SK-N-SH (cell line): ENCODE measurements at regions not wholly inside any gene's neighbourhood (a gene's known extent, or its start where the extent isn't known, plus 50 kb on each side); places are given as distances from the start of the nearest gene placed in this dataset.

Experiments used
- CTCF ChIA-PET: fragments of 300-600, 350-600 bp; formaldehyde crosslinking; extraction: SDS; loops from one replicate; lab custom pipeline; 2021; lab: Yijun Ruan, JAX
- POLR2A ChIA-PET: fragments of 350-600 bp; sonication (Branson Sonifier 250); formaldehyde crosslinking; extraction: SDS; loops from one replicate; lab custom pipeline; 2020; ENCODE audit warnings: antibody characterized with exemption, inconsistent platforms; lab: Yijun Ruan, JAX
- DNase-seq: peaks from one replicate; pipeline ENCODE4 v3.0.0; 2012
- H2AFZ ChIP-seq: fragments of 200-600 bp; sonication (generic); 2 replicates; pipeline ENCODE4 v1.8.1; 2016; ENCODE audit warnings: antibody characterized with exemption, mild to moderate bottlenecking, low read depth
- H3F3A ChIP-seq: fragments of 200-600 bp; sonication (generic); replicated peaks from 2 replicates; pipeline ENCODE3; 2016; ENCODE audit warnings: antibody characterized with exemption, mild to moderate bottlenecking; ENCODE audit not compliant: insufficient read depth
- H3K27ac ChIP-seq, 2 experiments: fragments of 200-500 bp in 1 of 2; fragments of 200-600 bp in 1 of 2; sonication (Bioruptor generic) in 1 of 2; sonication (generic), shearing (Covaris generic) in 1 of 2; 2 replicates each; pipeline versions ENCODE4 v1.5.1 to v1.6.1; 2014 to 2016; ENCODE audit warnings: low read depth in 2 of 2, inconsistent platforms in 1 of 2, low read length in 1 of 2, mild to moderate bottlenecking in 1 of 2, mixed read lengths in 1 of 2
- H3K27me3 ChIP-seq: fragments of 200-600 bp; sonication (generic), shearing (Covaris generic); 2 replicates; pipeline ENCODE4 v1.6.1; 2016; ENCODE audit warnings: mixed run types; ENCODE audit not compliant: insufficient read depth
- H3K36me3 ChIP-seq, 2 experiments: fragments of 200-500 bp in 1 of 2; fragments of 200-600 bp in 1 of 2; sonication (Bioruptor generic) in 1 of 2; sonication (generic) in 1 of 2; replicated peaks in 1 of 2; 2 replicates each; pipeline versions ENCODE3 to v1.5.1; 2014 to 2016; ENCODE audit warnings: low read length in 1 of 2, mild to moderate bottlenecking in 1 of 2; ENCODE audit not compliant: insufficient read depth in 2 of 2, control insufficient read depth in 1 of 2
- H3K4me1 ChIP-seq, 2 experiments: fragments of 200-500 bp in 1 of 2; fragments of 200-600 bp in 1 of 2; sonication (Bioruptor generic) in 1 of 2; sonication (generic), shearing (Covaris generic) in 1 of 2; 2 replicates each; pipeline versions ENCODE4 v1.5.1 to v1.6.1; 2014 to 2016; ENCODE audit warnings: low read depth in 1 of 2, low read length in 1 of 2, mixed run types in 1 of 2; ENCODE audit not compliant: insufficient read depth in 2 of 2, control insufficient read depth in 1 of 2
- H3K4me2 ChIP-seq: fragments of 200-600 bp; sonication (generic), shearing (Covaris generic); 2 replicates; pipeline ENCODE4 v1.6.1; 2017; ENCODE audit warnings: mixed run types
- H3K4me3 ChIP-seq, 2 experiments: fragments of 200-500 bp in 1 of 2; fragments of 200-600 bp in 1 of 2; sonication (Bioruptor generic) in 1 of 2; sonication (generic), shearing (Covaris generic) in 1 of 2; 2 replicates each; pipeline versions ENCODE4 v1.5.1 to v1.8.1; 2014 to 2016; ENCODE audit warnings: low read depth in 2 of 2, inconsistent platforms in 1 of 2, low read length in 1 of 2, mild to moderate bottlenecking in 1 of 2, mixed read lengths in 1 of 2, moderate library complexity in 1 of 2
- H3K79me2 ChIP-seq: fragments of 200-600 bp; sonication (generic); 2 replicates; pipeline ENCODE4 v1.8.1; 2017; ENCODE audit warnings: mild to moderate bottlenecking; ENCODE audit not compliant: insufficient read depth
- H3K9ac ChIP-seq: fragments of 200-600 bp; sonication (generic); 2 replicates; pipeline ENCODE4 v1.6.1; 2017; ENCODE audit warnings: mixed run types
- H3K9me2 ChIP-seq: fragments of 200-600 bp; sonication (generic); 2 replicates; pipeline ENCODE4 v1.6.1; 2017; ENCODE audit warnings: mixed run types
- H3K9me3 ChIP-seq: fragments of 200-600 bp; sonication (generic); 2 replicates; pipeline ENCODE4 v1.6.1; 2017; ENCODE audit warnings: mixed run types, mild to moderate bottlenecking, moderate library complexity
- H4K20me1 ChIP-seq: fragments of 200-600 bp; sonication (generic); 2 replicates; pipeline ENCODE4 v1.6.1; 2017; ENCODE audit warnings: mild to moderate bottlenecking, mixed run types; ENCODE audit not compliant: insufficient read depth
- ELF1 ChIP-seq: IDR thresholded peaks from 2 replicates; pipeline ENCODE4 v1.4.0; 2012
- FOXJ3 ChIP-seq: sonication (generic); formaldehyde crosslinking; IDR thresholded peaks from 2 replicates; pipeline ENCODE4 v1.5.1; 2020; ENCODE audit warnings: mild to moderate bottlenecking, missing genetic modification reagents
- FOXM1 ChIP-seq: IDR thresholded peaks from 2 replicates; pipeline ENCODE4 v1.4.0; 2012; ENCODE audit warnings: low read depth, mild to moderate bottlenecking
- IRF3 ChIP-seq: fragments of 150-350 bp; IDR thresholded peaks from 2 replicates; pipeline ENCODE4 v1.6.1; 2016; ENCODE audit warnings: mild to moderate bottlenecking, low read depth, low read length
- NRF1 ChIP-seq: IDR thresholded peaks from 2 replicates; pipeline ENCODE4 v1.6.1; 2012; ENCODE audit warnings: low read depth, mild to moderate bottlenecking, low read length
- POLR2AphosphoS5 ChIP-seq: IDR thresholded peaks from 2 replicates; pipeline ENCODE4 v1.6.1; 2012; ENCODE audit warnings: low read depth, low read length
- SIN3A ChIP-seq: IDR thresholded peaks from 2 replicates; pipeline ENCODE4 v1.6.1; 2012; ENCODE audit warnings: low read depth, mild to moderate bottlenecking, low read length, moderate library complexity, borderline replicate concordance
- TAF1 ChIP-seq: IDR thresholded peaks from 2 replicates; pipeline ENCODE4 v1.6.1; 2012; ENCODE audit warnings: low read depth, mild to moderate bottlenecking, low read length, moderate library complexity, borderline replicate concordance
- TEAD4 ChIP-seq: IDR thresholded peaks from 2 replicates; pipeline ENCODE4 v1.4.0; 2012; ENCODE audit warnings: mild to moderate bottlenecking, borderline replicate concordance; ENCODE audit not compliant: insufficient read depth
- ZBTB33 ChIP-seq: IDR thresholded peaks from 2 replicates; pipeline ENCODE4 v1.4.0; 2012; ENCODE audit warnings: low read depth, borderline replicate concordance
- WGBS: methylation state at CpG from one replicate; pipeline ENCODE4 v1.1.6; 2017; ENCODE audit warnings: low lambda C conversion rate; 5-methylcytosine and 5-hydroxymethylcytosine counted together

GRCh38 chr11:131185915-131186314 is 184.5 kb upstream of the NTM start:
- H3K9ac ChIP-seq = no peak overlapping the region
- H3K9me3 ChIP-seq = no peaks in the 10 kb centered on the region
- no peaks in the 10 kb centered on the region for H3K9me2 ChIP-seq
- CTCF ChIA-PET = no interaction called here
- POLR2A ChIA-PET = no interaction called here
- DNase-seq = no peak
- no peaks in the 10 kb centered on the region for H3K4me1 ChIP-seq
- H4K20me1 ChIP-seq = no peaks in the 10 kb centered on the region
- H3K79me2 ChIP-seq = no peaks in the 10 kb centered on the region
- no peak overlapping the region for H2AFZ ChIP-seq
- H3K4me2 ChIP-seq = no peak overlapping the region
- TF ChIP-seq NRF1 (no peak), TEAD4 (no peak), ELF1 (no peak), IRF3 (no peak), FOXJ3 (CRISPR knock-in tag) (no peak), ZBTB33 (no peak)
- WGBS = 14% methylated on average over 3 of the region's 3 CpGs
- no peaks in the 10 kb centered on the region for H3K27me3 ChIP-seq
- no peaks in the 10 kb centered on the region for H3K36me3 ChIP-seq
- no peaks in the 10 kb centered on the region for H3F3A ChIP-seq
- no peak overlapping the region for H3K4me3 ChIP-seq
- no peak overlapping the region for H3K27ac ChIP-seq

GRCh38 chr11:131186629-131187101 is 183.8 kb upstream of the NTM start:
- TF ChIP-seq FOXM1 (no peak), ELF1 (no peak), TAF1 (no peak), SIN3A (no peak), POLR2AphosphoS5 (no peak)
- Histone ChIP-seq H3K79me2 (no peaks in the 10 kb centered on the region), H3K27me3 (no peaks in the 10 kb centered on the region), H3F3A (no peaks in the 10 kb centered on the region), H3K27ac (no peak overlapping the region), H3K9ac (no peak overlapping the region), H3K4me3 (no peak overlapping the region), H2AFZ (no peak overlapping the region), H3K9me2 (no peaks in the 10 kb centered on the region), H3K9me3 (no peaks in the 10 kb centered on the region), H4K20me1 (no peaks in the 10 kb centered on the region), H3K4me2 (no peak overlapping the region), H3K4me1 (no peaks in the 10 kb centered on the region), H3K36me3 (no peaks in the 10 kb centered on the region)
- CTCF ChIA-PET = interaction anchor here (1.1 kb wide), 1 partner anchor 327 kb away, joined by 3 read pairs; no protein-coding TSS in a partner anchor
- no peak for DNase-seq
- WGBS = 32% methylated on average over 7 of the region's 10 CpGs
- POLR2A ChIA-PET = no interaction called here
